ENCODE measurements at regions not wholly inside any gene's neighbourhood (a gene's known extent, or its start where the extent isn't known, plus 50 kb on each side); places are given as distances from the start of the nearest gene placed in this dataset.
"Not testable (repeated sequence)": the region's sequence is repeated elsewhere in the genome, so short reads cannot be mapped to it uniquely, and the experiment has no call there.

GRCh38 chr5:5880077-5880763 is 457.7 kb downstream of the ICE1 start:
- no peak for DNase-seq (ENCODE audit: low read depth in 1 of 2, low spot score in 1 of 2)
- no peak overlapping the region for H3K4me3 ChIP-seq (replicated peaks; ENCODE audit: insufficient read depth, low read length)
- H3K27me3 ChIP-seq (ENCODE audit: insufficient read depth, poor library complexity, severe bottlenecking), result no peaks in the 10 kb centered on the region
- no peak for TF ChIP-seq SPI1 (IDR thresholded peaks at IDR 0.05; ENCODE audit: borderline replicate concordance, low read depth)
- no peak overlapping the region for H3K27ac ChIP-seq (replicated peaks)

GRCh38 chr5:5857396-5857795 is 434.9 kb downstream of the ICE1 start:
- Histone ChIP-seq H3K27ac (replicated peaks) (no peak overlapping the region), H3K4me3 (replicated peaks; ENCODE audit: insufficient read depth, low read length) (no peak overlapping the region), H3K27me3 (ENCODE audit: insufficient read depth, poor library complexity, severe bottlenecking) (no peaks in the 10 kb centered on the region)
- TF ChIP-seq REST (IDR thresholded peaks at IDR 0.05; ENCODE audit: insufficient replicate concordance, low read depth), result no peak
- no peak for TF ChIP-seq GABPA (IDR thresholded peaks at IDR 0.05; ENCODE audit: low read depth)
- TF ChIP-seq SPI1 (IDR thresholded peaks at IDR 0.05; ENCODE audit: borderline replicate concordance, low read depth), result no peak
- no peak for TF ChIP-seq CTCF (IDR thresholded peaks at IDR 0.05; ENCODE audit: insufficient read depth, low read length)
- no peak for TF ChIP-seq POLR2AphosphoS5 (IDR thresholded peaks at IDR 0.05; ENCODE audit: low read depth)
- DNase-seq (ENCODE audit: low read depth in 1 of 2, low spot score in 1 of 2), result no peak

- Histone ChIP-seq H3K4me3 (replicated peaks; ENCODE audit: insufficient read depth, low read length) (no peak overlapping the region), H3K27me3 (ENCODE audit: insufficient read depth, poor library complexity, severe bottlenecking) (no peaks in the 10 kb centered on the region), H3K27ac (replicated peaks) (no peak overlapping the region)
- TF ChIP-seq GABPA (IDR thresholded peaks at IDR 0.05; ENCODE audit: low read depth), result no peak
- TF ChIP-seq SPI1 (IDR thresholded peaks at IDR 0.05; ENCODE audit: borderline replicate concordance, low read depth), result no peak
- no peak for TF ChIP-seq CTCF (IDR thresholded peaks at IDR 0.05; ENCODE audit: insufficient read depth, low read length)
- TF ChIP-seq REST (IDR thresholded peaks at IDR 0.05; ENCODE audit: insufficient replicate concordance, low read depth), result no peak
- TF ChIP-seq POLR2AphosphoS5 (IDR thresholded peaks at IDR 0.05; ENCODE audit: low read depth), result no peak
- no peak for DNase-seq (ENCODE audit: low read depth in 1 of 2, low spot score in 1 of 2)
These were observed 431.6 kb downstream of the ICE1 start for GRCh38 chr5:5854087-5854486.

GRCh38 chr5:5838493-5838892 is 416.0 kb downstream of the ICE1 start:
- Histone ChIP-seq H3K4me3 (replicated peaks; ENCODE audit: insufficient read depth, low read length) (no peak overlapping the region), H3K27me3 (ENCODE audit: insufficient read depth, poor library complexity, severe bottlenecking) (no peaks in the 10 kb centered on the region), H3K27ac (replicated peaks) (no peak overlapping the region)
- no peak for DNase-seq (ENCODE audit: low read depth in 1 of 2, low spot score in 1 of 2)
- no peak for TF ChIP-seq CTCF (IDR thresholded peaks at IDR 0.05; ENCODE audit: insufficient read depth, low read length)
- TF ChIP-seq GABPA (IDR thresholded peaks at IDR 0.05; ENCODE audit: low read depth), result no peak
- no peak for TF ChIP-seq POLR2AphosphoS5 (IDR thresholded peaks at IDR 0.05; ENCODE audit: low read depth)
- TF ChIP-seq SPI1 (IDR thresholded peaks at IDR 0.05; ENCODE audit: borderline replicate concordance, low read depth), result no peak
- no peak for TF ChIP-seq REST (IDR thresholded peaks at IDR 0.05; ENCODE audit: insufficient replicate concordance, low read depth)

- H3K4me3 ChIP-seq (replicated peaks; ENCODE audit: insufficient read depth, low read length); H3K27me3 ChIP-seq (ENCODE audit: insufficient read depth, poor library complexity, severe bottlenecking); DNase-seq (ENCODE audit: low read depth in 1 of 2, low spot score in 1 of 2); H3K27ac ChIP-seq (replicated peaks): not testable (repeated sequence)
These were observed 409.1 kb downstream of the ICE1 start for GRCh38 chr5:5831622-5832021.

All from HL-60 (cell line).